GM21717 (cell line): ENCODE measurements at regions not wholly inside any gene's neighbourhood (a gene's known extent, or its start where the extent isn't known, plus 50 kb on each side); places are given as distances from the start of the nearest gene placed in this dataset.

Experiments
- ATAC-seq: cut with Tn5 transposase; IDR thresholded peaks from one replicate; pipeline ENCODE4 v1.9.1; 2021; ENCODE audit warnings: mild to moderate bottlenecking, moderate library complexity; ENCODE audit not compliant: unreplicated experiment

DNA sequence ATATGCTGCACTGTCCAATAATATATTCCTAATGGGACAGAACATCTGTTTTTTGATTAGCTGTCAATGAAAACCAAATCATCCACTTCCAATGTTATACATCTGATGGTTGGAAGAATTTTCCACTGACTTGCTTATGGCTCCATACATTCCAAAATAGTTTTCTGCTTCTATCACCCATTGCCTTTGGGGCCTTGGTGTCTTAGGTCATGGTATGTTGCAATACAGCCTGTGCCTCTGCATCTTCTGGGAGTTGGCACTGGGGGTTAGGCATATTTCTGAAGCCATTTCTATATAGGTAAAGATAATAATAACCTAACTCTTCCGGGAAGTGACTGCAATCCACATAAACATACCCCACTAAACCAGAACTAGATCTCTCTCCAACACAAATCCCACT, 53.2 kb upstream of the NR3C2 start:
- no peak for ATAC-seq
